RWPE1 (cell line): ENCODE measurements at regions not wholly inside any gene's neighbourhood (a gene's known extent, or its start where the extent isn't known, plus 50 kb on each side); places are given as distances from the start of the nearest gene placed in this dataset.

Source experiments
- CTCF ChIA-PET: fragments of 350-600 bp; sonication (Branson Sonifier 250); formaldehyde crosslinking; extraction: SDS; loops from one replicate; lab custom pipeline; 2021; lab: Yijun Ruan, JAX
- POLR2A ChIA-PET: fragments of 400-600 bp; formaldehyde crosslinking; extraction: SDS; loops from one replicate; lab custom pipeline; 2020; ENCODE audit warnings: antibody characterized with exemption; ENCODE audit not compliant: low non-redundant PET; lab: Yijun Ruan, JAX
- DNase-seq: peaks from one replicate; pipeline ENCODE4 v3.0.0; 2012; ENCODE audit warnings: low spot score
- H3K27ac ChIP-seq: fragments of 450-650 bp; 2 replicates; pipeline ENCODE4 v1.5.1; 2017
- CTCF ChIP-seq: fragments of 450-650 bp; conservative IDR thresholded peaks from 2 replicates; pipeline ENCODE4 v1.5.1; 2017; ENCODE audit warnings: low read depth, mild to moderate bottlenecking

DNA sequence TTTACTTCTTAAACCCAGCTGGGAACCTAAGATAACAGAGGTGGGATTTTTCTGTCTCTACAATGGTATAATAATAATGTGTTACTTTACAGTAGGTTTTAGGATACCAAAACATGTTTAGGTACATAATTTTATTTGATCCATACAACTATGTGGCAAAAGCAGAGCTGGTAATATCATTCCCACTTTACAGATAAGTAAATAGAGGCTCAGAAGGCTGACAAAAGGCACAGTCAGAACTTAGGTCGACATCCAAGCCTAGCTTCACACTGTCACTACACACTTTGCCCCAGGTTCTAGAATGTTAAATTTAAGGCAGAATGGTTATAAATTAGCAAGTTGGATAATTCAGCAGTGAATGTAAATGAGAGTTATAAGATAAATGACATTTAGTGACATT is 189.6 kb upstream of the PARD3B start:
- no peak for TF ChIP-seq CTCF
- no peak overlapping the region for H3K27ac ChIP-seq
- POLR2A ChIA-PET: no interaction called here
- CTCF ChIA-PET: no interaction called here
- DNase-seq: no peak

- ChIA-PET POLR2A (no interaction called here), CTCF (no interaction called here)
Observed at GRCh38 chr2:204356151-204356641, 189.1 kb upstream of the PARD3B start.

DNA sequence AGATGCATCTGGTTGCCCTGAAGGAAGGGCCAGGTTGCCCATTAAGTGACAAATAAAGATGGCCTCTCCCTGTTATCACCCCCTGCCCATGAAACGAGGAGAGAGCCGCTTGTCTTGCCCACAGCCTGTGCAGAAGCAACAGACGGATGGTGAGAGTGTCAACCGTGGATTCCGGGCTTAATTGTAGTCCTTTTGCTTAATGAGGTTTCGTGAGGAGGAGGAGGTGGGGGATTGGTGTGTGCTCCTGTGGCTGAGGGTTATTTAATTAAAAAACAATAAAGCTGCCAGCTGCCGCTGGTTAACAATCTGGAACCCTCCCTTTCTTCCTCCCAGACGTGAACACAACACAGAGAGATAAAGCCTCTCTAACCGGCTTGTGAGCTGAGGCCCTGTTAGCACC is 188.0 kb upstream of the PARD3B start:
- CTCF ChIA-PET: interaction anchor here (0.6 kb wide), 1 partner anchor 209 kb away, joined by 4 read pairs; no protein-coding TSS in a partner anchor
- POLR2A ChIA-PET: no interaction called here
- no peak overlapping the region for H3K27ac ChIP-seq
- DNase-seq: no peak
- TF ChIP-seq CTCF: no peak

More at GRCh38 chr2:204356151-204356641, 189.1 kb upstream of the PARD3B start:
- no peak overlapping the region for H3K27ac ChIP-seq
- TF ChIP-seq CTCF: no peak
- DNase-seq: no peak

DNA sequence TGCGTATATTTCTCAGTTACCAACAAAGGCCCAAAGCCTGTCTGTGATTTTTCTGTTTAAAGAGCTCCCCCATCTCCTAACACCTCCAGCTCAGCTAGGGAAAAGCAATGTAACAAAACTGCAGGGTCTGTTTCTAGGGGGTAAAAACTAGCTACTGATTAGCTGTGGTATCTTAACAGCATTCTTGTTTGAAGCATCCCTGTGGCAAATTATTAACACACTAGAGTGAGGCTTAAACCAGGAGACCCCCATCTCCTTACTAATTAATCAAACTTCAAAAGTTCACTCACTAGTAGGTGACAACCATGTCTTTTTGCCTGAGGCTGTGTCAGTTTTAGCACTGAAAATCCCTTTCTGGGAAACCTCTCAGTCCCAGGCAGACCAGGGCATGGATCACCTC is 186.2 kb upstream of the PARD3B start:
- no peak for TF ChIP-seq CTCF
- DNase-seq: no peak
- ChIA-PET CTCF (no interaction called here), POLR2A (no interaction called here)
- no peak overlapping the region for H3K27ac ChIP-seq

DNA sequence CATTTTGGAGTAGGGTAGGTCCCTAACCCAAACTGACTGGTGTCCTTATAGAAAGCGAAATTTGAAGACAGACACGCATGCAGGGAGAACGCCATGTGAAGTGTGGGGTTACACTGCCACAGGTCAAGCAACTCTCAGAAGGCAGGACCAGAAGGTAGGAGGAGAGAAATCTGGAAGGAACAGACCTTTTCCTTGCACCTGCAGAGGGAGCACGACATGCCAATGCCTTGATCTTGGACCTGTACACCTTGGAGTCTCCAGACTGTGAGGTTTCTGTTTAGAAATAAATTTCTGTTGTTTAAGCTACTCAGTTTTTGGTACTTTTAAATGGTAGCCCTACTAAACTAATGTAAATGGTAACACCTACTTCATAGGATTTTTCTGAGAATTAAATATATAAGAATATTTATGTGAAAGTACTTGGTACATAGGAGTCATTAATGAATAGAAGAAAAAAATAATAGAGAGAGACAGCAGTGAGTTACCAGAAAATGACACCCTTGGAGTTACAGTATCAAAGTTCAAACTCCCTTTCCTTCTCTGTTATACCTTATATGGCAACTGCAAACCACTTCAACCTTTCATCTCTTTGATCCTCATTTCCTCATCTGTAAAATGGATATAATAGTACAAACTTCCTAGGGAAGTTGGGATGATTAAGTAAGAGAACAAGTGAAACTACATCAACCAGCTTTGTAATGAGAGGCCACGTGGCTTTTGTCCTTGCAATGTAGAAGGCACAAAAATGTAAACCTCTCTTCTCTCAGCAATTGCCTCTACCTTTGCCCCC is 184.9 kb upstream of the PARD3B start:
- no peak overlapping the region for H3K27ac ChIP-seq
- POLR2A ChIA-PET: no interaction called here
- DNase-seq: no peak
- no peak for TF ChIP-seq CTCF
- CTCF ChIA-PET: interaction anchor here (0.7 kb wide), 1 partner anchor 67 kb away, joined by 3 read pairs; no protein-coding TSS in a partner anchor

DNA sequence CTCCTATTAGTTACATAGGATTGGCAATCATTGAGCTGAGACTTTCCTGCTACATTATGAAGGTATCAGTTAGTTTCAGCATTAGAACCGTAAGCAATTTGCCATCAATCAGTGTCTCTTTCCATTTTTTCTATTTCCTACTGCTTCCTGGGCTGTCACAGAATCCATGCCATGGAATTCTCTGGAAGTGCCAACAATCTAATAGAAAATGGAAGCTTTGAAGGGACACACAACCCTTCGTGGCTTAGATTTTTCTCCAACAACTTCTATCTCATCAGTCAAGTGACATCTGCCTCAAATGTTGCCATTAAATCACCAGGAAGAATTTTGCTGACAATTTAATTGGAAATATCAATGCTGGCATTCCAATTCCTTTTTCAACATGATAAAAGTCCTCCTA is 183.5 kb upstream of the PARD3B start:
- ChIA-PET CTCF (no interaction called here), POLR2A (no interaction called here)
- no peak for DNase-seq
- H3K27ac ChIP-seq: no peak overlapping the region
- no peak for TF ChIP-seq CTCF
